SW480 (cell line): ENCODE measurements at regions not wholly inside any gene's neighbourhood (a gene's known extent, or its start where the extent isn't known, plus 50 kb on each side); places are given as distances from the start of the nearest gene placed in this dataset.
"Not testable (repeated sequence)": the region's sequence is repeated elsewhere in the genome, so short reads cannot be mapped to it uniquely, and the experiment has no call there.

Source experiments
- DNase-seq: peaks from one replicate; pipeline ENCODE4 v3.0.0-alpha.2; 2016; ENCODE audit warnings: low spot score

DNA sequence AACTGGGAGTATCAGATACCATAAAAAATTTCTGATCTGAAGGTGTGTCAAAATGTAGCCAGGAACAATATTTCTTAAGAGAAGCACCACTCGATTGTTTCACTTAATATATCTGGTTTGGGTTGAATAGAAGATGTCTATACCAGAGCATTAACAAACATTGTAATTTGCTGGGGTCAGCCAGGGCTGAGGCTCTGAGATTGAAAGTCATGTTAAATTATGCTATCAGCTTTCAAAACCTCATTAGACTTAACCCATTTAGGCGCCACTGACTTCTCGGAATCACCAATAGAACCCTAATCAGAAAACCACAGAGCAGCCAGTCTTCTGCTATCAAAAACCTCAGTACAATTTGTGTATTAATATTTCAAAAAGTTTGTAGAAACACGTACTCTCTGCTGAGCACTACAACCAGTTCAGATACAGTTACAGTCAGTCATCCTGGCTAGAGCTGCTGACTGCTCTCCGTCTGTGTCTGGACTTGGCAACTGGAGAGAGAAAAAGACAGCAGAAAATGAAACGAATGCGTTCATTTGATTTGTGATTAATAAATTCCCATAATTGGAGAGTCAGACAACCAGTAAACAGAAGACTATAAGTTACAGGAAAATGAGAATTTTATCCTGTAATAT, 848.6 kb upstream of the PABPC4L start:
- no peak for DNase-seq

- DNase-seq: no peak
These were observed 831.1 kb upstream of the PABPC4L start for GRCh38 chr4:135032670-135033069.

DNA sequence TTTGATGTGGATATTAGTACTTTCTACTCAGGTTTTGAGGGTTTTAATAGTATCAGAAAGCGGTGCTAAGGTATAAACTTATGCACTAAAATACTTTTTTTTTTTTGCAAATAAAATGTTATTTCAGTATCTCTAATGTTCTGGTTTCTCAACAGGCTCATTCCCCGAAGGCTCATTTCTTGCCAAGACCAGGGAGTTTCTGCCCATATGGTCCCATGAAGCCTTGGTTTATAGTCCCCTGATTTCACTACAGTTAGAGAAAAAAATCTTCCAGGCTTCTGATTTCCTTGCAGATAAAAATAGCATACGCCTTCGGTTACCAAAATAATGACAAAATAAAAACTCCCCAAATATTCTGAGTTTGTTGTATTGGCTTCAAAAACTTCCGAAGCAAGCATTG, 814.2 kb upstream of the PABPC4L start:
- DNase-seq: no peak

- no peak for DNase-seq
These were observed 805.8 kb upstream of the PABPC4L start for GRCh38 chr4:135007400-135007799.

DNA sequence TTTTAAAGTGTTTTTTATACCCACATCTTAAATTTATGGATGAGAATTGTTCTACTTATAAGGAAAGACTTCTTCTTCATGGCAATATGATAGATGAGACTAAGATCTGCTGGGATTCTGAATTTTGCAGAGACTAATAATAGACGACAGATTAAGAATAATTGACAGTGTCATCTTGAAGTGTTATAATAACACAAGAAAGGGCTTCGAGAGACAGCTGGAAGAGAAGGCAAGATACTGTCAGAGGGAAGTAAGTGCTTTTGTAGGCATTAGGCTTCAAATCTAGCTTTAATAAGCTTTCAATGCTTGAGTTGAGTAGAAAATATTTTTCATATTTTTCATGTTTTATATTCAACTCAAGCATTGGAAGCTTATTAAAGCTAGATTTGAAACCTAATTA, 797.6 kb upstream of the PABPC4L start:
- no peak for DNase-seq

DNA sequence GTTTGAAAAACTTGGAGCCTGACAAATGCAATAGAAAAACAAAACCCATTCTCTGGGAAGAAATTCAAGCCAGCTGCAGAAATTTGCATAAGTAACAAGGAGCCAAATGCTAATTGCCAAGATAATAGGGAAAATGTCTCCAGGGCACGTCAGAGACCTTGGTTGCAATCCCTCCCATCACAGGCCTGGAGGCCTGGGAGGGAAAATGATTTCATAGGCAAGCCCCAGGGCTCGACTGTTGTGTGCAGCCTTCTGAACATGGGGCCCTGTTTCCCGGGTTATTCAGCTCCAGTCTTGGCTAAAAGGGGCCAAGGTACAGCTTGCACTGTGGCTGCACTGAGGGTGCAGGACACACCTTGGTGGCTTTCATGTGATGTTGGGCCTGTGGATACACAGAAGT, 760.4 kb upstream of the PABPC4L start:
- DNase-seq: no peak

DNA sequence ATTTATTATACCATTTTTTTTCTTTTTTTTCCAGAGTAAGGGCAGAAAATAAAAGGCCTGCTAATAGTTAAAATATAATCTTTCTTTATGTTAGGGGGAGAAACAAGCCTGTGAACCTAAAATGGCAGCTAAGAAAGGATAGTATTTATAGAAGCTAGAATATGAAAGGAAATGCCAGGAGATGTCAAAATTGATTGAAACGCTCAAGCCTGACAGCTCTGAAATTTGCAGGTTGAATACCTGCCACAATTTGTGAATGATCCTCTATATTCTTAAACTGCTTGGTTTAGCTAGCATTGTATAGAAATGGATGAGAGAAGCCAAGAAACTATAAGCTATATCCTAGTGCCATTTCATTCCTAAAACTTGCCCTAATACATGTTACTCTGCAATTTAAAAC, 757.3 kb upstream of the PABPC4L start:
- DNase-seq: no peak

GRCh38 chr4:134955059-134955458, 753.5 kb upstream of the PABPC4L start:
- no peak for DNase-seq

DNA sequence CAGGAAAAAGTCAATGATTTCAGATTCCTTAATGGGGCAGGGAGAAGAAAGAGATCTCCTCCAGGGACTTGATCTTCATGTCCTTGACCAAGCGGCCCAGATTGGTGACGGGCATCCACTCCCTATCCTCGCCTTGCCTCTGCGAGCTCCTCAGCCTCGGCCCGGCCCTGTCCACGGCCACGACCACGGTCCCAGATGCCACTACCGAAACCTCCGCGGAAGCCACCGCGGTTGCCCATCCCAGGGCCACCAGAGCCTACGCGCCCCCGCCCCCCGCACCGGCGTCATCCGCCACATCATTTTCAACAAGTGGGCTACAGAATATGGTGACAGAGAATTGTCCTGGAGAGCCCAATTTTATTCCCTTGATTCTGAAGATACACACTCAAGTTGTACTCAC, 751.2 kb upstream of the PABPC4L start:
- no peak for DNase-seq

GRCh38 chr4:134952305-134952704, 750.7 kb upstream of the PABPC4L start:
- DNase-seq: no peak

- no peak for DNase-seq
These were observed 746.6 kb upstream of the PABPC4L start for GRCh38 chr4:134948110-134948642.

- DNase-seq: no peak
These were observed 742.5 kb upstream of the PABPC4L start for GRCh38 chr4:134944115-134944514.

GRCh38 chr4:134936014-134936413, 734.4 kb upstream of the PABPC4L start:
- DNase-seq: no peak

DNA sequence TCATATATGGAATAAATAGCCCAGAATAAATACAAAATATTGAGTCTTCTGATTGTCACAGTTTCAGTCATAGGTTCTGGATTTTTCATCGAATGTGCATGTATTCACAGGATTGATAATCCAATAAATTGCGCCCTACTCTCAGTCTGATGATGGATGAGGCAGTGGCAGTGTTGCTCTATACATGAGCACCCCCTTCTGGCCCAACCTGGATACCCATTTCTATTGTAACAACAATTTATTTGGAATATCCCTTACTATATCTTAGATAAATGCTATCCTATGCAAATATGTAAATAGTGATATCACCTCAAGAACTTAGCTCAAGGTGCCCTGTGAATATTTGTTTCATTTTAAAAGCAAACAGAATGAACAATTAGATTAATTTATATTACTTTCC, 733.7 kb upstream of the PABPC4L start:
- peak; percentile 1 for DNase-seq

- peak; percentile 21 for DNase-seq
These were observed 732.6 kb upstream of the PABPC4L start for GRCh38 chr4:134934036-134934808.

DNA sequence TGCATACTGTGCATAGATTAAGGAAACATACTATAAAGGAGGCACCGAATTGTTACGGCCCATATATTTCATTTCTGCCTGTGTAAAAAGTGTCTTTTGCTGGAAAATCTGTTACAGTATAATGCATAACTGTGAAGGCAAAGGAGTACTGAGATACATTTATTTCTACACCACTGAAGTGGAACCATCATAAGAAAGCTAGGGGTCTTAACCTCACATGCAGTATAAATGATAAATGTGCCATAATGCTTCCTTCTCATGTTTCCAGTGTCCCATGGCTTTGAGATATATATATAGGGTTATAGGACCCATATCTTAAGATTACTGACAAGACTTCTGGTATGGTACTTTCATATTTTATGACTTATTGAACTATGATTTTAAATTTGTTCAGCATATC, 713.8 kb upstream of the PABPC4L start:
- DNase-seq: no peak

DNA sequence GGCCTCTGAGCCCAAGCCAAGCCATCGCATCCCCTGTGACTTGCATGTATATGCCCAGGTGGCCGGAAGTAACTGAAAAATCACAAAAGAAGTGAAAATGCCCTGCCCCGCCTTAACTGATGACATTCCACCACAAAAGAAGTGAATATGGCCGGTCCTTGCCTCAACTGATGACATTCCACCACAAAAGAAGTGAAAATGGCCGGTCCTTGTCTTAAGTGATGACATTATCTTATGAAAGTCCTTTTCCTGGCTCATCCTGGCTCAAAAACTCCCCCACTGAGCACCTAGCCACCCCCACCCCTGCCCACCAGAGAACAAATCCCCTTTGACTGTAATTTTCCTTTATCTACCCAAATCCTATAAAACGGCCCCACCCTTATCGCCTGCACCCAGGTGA, 712.7 kb upstream of the PABPC4L start:
- not testable (repeated sequence) for DNase-seq

DNA sequence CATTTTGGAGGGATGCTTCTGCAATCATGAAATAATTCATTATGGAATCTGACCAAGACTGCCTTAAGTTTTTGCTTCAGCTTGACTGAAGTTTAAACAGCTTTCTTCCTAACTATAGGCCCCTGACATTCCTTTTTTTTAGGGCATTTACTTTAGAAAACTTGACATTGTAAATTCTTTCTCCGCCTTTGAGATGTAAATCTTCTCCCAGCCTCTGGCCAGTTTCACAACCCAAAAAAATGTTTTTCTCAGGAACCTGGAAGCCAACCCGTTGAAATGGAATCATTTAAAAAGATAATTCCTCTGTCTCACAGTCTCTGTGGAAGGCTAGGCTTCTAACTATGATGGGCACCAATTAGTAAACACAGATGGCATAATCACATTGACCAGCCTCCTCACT, 710.4 kb upstream of the PABPC4L start:
- DNase-seq: no peak

DNA sequence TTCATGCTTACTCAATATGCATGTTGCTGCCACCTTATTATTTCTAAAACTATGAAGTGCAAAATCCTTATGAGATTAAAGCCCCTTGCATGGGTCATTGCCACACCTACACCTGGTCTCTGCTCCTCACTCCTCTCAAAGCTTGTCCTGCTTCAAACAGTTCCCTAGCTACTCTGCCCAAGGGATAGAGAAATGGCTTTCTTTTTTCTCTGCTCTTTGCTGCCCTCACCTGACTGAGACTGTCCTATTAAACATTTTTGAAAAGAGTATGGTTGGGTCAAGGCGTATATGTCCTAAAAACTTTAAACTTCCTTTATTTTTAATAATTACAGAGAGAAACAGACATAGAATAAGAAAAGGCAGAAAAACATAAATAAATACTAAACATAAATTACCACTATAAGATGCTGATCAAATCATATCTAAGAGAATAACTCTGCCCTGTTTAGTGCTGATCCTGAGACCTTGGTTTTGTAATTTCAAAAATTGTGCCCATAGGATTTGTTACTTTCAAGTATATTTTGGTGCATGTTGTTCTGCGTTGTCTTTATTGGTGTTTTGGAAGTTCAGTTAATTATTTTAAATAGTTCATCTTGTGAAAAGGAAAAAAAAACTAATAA, 704.9 kb upstream of the PABPC4L start:
- no peak for DNase-seq

DNA sequence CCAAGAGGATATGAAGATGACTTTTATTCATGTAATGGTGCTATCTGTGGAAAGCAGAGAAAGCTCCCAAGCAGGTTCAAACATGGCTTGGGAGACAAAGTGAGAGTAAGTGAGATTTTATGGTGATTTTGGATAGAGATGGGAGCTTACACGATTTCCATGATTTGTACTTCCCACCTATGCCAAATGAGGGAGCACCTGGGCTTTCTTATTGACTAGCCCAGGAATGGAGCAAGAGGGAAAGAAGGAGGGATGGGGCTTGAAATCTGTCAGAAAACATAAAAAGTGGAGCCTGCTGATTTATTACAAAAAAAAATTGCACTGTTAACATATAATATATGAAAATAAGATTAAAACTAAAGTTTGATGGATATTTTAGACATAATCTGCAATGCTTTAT, 703.5 kb upstream of the PABPC4L start:
- no peak for DNase-seq

- DNase-seq: no peak
These were observed 686.6 kb upstream of the PABPC4L start for GRCh38 chr4:134888156-134888555.

- DNase-seq: no peak
These were observed 683.8 kb upstream of the PABPC4L start for GRCh38 chr4:134885436-134885835.

- no peak for DNase-seq
These were observed 682.4 kb upstream of the PABPC4L start for GRCh38 chr4:134883831-134884449.
